ENCODE measurements at regions not wholly inside any gene's neighbourhood (a gene's known extent, or its start where the extent isn't known, plus 50 kb on each side); places are given as distances from the start of the nearest gene placed in this dataset.
"Not testable (repeated sequence)": the region's sequence is repeated elsewhere in the genome, so short reads cannot be mapped to it uniquely, and the experiment has no call there.

- DNase-seq: no peak
Measured at GRCh38 chr13:87736849-87737385, 65.7 kb downstream of the SLITRK5 start.

DNA sequence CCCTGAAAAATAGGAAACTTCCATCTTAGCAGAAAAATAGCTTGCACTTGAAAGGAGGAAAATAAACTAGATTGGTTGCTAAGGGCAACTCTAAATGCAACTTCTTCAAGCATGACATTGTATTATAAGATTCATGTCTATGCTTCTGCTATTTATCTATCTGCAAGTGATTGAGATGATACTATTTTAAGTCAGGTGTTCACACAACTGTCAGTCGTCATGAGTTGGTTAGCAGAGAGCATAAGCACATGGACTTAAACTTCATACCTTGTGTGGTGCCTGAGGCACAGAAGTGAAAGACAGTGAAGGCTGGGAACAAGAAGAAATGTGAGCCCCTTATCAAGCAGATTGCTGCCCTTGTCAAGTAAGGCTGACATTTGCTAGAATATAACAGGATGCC lies 82.9 kb downstream of the SLITRK5 start:
- DNase-seq: no peak

GRCh38 chr13:87769445-87769844 lies 98.3 kb downstream of the SLITRK5 start:
- no peak for DNase-seq

GRCh38 chr13:87777387-87777786 lies 106.2 kb downstream of the SLITRK5 start:
- DNase-seq: no peak

GRCh38 chr13:87778128-87778527 lies 107.0 kb downstream of the SLITRK5 start:
- DNase-seq: no peak

DNA sequence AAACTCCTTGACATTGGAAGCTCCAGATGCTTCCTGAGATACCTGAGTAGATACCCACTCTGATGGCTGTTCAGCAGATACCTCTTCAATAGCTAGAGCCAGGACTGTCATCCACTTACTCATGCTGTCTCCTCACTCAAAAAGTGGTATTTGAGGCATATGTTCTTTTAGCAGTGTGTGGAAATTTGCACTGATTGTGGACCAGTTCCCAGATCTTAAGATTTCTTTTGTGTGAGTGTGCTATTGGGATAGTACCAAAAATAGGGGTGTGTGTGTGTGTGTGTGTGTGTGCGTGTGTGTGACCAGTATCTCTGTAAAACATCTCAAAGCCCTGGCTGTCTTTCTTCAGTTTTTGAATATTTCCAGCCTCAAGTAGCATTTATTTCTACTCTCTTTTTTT lies 108.3 kb downstream of the SLITRK5 start:
- no peak for DNase-seq

GRCh38 chr13:87783366-87783765 lies 112.2 kb downstream of the SLITRK5 start:
- no peak for DNase-seq

- DNase-seq: no peak
Measured at GRCh38 chr13:87788363-87788762, 117.2 kb downstream of the SLITRK5 start.

- DNase-seq: no peak
Measured at GRCh38 chr13:87792878-87793277, 121.7 kb downstream of the SLITRK5 start.

- no peak for DNase-seq
Measured at GRCh38 chr13:87798536-87798935, 127.4 kb downstream of the SLITRK5 start.

GRCh38 chr13:87810391-87810801 lies 139.2 kb downstream of the SLITRK5 start:
- no peak for DNase-seq

GRCh38 chr13:87810920-87811344 lies 139.8 kb downstream of the SLITRK5 start:
- DNase-seq: no peak

- no peak for DNase-seq
Measured at GRCh38 chr13:87814403-87814802, 143.2 kb downstream of the SLITRK5 start.

- DNase-seq: no peak
Measured at GRCh38 chr13:87820241-87820640, 149.1 kb downstream of the SLITRK5 start.

DNA sequence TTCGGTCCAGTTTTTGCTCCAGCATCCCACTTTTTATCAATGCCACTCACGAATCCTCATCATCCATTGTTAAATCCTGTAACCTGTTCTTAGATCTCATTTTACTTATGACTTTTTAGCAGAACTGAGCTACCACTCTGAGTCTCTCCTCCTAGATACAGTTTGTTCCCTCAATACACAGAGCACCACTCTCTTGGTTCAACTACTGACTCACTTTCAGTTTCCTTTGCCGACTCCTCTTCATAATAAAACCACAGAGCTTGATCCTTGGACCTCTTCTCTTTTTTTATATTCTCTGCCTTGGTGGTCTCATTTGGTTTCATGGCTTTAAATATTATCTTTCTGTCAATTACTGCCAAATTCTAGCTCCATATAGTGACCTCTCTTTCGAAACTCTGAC lies 150.3 kb downstream of the SLITRK5 start:
- DNase-seq: no peak

DNA sequence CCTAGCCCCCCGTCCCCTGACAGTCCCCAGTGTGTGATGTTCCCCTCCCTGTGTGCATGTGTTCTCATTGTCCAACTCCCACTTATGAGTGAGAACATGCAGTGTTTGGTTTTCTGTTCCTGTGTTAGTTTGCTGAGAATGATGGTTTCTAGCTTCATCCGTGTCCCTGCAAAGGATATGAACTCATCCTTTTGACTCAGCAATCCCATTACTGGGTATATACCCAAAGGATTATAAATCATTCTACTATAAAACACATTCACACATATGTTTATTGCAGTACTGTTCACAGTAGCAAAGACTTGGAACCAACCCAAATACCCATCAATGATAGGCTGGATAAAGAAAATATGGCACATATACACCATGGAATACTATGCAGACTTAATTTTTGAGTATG lies 155.1 kb downstream of the SLITRK5 start:
- not testable (repeated sequence) for DNase-seq

DNA sequence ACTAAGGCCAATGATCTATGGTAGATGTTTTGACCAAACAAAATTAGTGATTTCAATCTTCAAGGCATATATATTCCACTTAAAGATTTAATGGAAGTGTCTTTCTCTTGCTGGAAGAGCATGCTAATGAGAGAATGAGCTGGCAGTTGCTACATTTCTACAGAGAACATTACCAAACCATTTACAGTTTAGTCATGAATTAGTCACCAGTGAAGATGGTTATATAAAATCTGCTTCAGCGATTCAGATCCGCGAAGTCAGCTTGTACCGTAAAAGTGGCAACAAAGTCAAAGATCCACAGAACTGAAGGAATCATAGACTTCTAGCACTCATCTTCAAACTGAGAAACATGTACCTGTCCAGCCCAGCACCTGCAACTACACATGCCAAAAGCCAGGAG lies 156.3 kb downstream of the SLITRK5 start:
- no peak for DNase-seq

DNA sequence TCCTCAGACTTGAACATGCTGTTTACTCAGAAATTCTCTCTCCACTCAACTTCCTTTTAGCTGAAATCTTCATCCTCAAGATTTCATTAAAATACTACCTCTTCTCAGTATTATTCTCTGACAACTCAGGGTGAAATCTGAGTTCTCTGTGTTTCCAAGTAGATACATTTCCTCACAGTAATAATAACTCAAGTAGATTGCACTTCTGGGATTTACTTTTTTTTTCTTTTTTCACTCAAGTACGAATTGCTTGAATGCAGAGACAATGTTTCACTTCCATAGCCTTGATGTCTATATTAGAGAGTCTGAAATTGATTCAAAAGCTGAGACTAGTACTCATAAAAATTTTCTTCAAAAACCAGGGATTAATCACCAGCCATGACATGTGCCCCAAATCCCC lies 166.4 kb downstream of the SLITRK5 start:
- no peak for DNase-seq

DNA sequence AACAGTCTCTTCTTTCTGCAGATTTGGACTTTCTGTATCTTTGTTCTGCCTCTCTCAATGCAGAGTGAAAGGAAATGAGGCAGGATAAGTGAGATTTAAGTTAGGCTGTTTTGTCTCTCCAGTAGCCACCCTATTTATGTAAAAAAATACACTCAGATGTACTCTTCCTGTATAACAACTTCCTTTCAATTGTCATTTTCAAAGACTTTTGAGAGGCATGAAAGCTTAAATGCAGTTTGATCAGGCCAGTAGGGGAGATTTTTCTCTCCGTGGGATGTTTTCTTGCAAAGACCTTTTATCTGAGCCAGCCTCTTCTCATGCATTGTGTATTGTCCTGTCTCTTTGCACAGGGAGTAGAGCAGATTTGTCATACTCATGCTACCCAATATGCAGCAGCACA lies 166.8 kb downstream of the SLITRK5 start:
- no peak for DNase-seq

GRCh38 chr13:87851410-87851809 lies 180.2 kb downstream of the SLITRK5 start:
- DNase-seq: no peak

DNA sequence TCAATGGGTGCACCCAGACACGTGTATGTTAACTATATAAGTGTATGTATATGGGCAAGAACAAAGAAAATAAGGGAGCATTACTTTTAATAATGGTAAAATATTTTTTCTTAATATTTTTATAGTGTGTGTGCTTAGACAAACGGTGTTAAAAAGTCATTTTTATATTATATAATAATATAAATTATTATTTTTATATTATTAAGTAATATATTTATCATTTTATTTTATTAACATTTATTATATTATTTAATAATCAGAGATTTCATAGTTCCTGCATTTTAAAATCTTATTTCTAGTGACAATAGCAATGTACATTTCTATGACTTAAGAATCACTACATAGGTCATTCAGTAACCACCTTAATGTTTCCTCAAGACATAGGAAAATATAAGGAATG lies 184.4 kb downstream of the SLITRK5 start:
- DNase-seq: no peak

- DNase-seq: no peak
Measured at GRCh38 chr13:87859261-87859660, 188.1 kb downstream of the SLITRK5 start.

DNA sequence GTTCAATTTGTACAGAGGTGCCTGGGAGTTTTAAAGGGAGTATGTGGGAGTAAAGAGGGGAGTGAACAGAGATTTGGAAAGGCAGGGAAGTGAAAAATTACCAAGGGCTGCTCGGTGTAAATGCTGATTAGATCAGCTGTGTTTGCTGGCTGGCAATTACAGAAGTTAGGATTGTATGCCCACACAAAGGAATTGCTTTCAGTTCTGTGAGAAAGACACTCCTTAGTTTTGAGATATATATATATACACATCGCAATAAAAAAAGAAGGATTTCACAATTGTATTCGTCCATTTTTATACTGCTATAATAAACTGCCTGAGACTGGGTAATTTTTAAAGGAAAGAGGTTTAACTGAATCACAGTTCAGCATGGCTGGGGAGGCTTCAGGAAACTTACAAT lies 196.3 kb downstream of the SLITRK5 start:
- DNase-seq: no peak

DNA sequence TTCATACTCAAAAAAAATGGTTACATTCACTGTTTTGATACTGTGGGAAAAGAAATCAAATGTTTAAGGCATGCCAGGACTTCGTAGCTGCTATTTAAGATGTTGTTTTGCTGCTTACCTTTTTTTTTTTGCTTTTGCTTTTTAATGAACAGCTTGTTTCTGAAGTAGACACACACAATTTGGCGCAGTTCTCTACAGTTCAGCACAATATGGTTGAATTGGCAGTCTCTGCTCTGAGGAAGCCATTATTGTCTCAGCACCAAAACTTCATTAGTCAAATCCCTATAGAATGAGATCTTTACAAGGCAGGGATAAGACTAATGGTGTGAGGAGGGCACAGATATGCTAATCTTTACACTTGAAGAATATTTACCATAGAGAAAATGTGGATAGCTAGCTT lies 197.6 kb downstream of the SLITRK5 start:
- DNase-seq: no peak

DNA sequence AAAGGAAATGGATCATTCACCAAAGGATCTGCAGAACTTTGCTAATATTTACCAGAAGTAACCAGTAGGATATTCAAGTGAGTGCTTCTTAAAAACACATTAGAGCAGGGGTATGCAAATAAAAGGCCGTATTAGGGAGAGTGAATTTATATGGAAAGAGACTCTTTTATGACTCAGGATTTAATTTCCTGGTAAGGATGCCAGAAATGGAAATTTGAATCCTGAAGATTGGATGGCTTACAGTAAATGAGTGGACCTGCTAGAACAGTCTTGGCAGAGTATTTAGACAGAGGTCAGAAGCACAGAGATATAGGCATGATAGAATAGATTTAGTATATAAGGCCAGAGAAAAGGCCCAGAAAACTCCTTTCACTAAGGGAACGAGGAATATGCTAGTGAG lies 201.6 kb downstream of the SLITRK5 start:
- DNase-seq: no peak

DNA sequence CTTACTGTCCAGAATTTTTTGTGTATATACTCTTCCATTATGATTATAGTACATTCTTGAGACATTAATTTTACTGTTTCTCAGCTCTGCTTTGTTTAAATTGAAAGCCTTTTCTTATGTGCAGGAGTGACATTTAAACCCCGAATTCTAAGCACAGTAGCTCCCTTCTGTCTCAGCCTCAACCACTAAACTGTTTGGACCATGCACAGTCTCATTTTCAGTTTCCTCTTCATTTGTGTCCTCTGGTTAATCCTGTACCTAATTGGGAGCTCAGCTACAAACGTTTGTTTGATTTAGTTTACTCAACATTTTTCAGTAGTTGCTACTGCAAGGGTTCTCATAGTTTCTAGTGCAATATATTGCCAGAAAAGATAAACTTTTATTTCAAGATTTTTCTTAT lies 206.3 kb downstream of the SLITRK5 start:
- no peak for DNase-seq

All from AML-193 (cell line).